ENCODE measurements at regions not wholly inside any gene's neighbourhood (a gene's known extent, or its start where the extent isn't known, plus 50 kb on each side); places are given as distances from the start of the nearest gene placed in this dataset.

- 100% methylated on average over 3 of the region's 5 CpGs for WGBS (ENCODE audit: insufficient coverage)
- no peak overlapping the region for H3K9ac ChIP-seq (ENCODE audit: insufficient read depth, low read length, poor library complexity, severe bottlenecking)
These were observed 333.7 kb downstream of the DAD1 start for GRCh38 chr14:22255017-22255950.

GRCh38 chr14:22252686-22253085, 336.3 kb downstream of the DAD1 start:
- Histone ChIP-seq H3K9me3 (replicated peaks in 1 of 2; ENCODE audit: control insufficient read depth in 1 of 2, insufficient read depth in 1 of 2, low read length in 2 of 2) (no peaks in the 10 kb centered on the region), H3K27ac (ENCODE audit: low read depth in 1 of 2, low read length in 2 of 2) (no peak overlapping the region), H3K4me1 (ENCODE audit: control insufficient read depth in 1 of 2, insufficient read depth in 2 of 2, low read length in 2 of 2) (peaks cover 5 to 6% of the 10 kb centered on the region in 2 donors), H3K4me3 (replicated peaks in 1 of 3; ENCODE audit: low read depth in 2 of 3, low read length in 3 of 3) (no peak overlapping the region), H3K9ac (ENCODE audit: insufficient read depth, low read length, poor library complexity, severe bottlenecking) (no peak overlapping the region), H2AFZ (ENCODE audit: insufficient read depth, low read depth, low read length, poor library complexity, severe bottlenecking) (peak overlapping the region; percentile 46), H3K36me3 (replicated peaks in 1 of 2; ENCODE audit: control insufficient read depth in 1 of 2, insufficient read depth in 2 of 2, low read length in 2 of 2) (no peaks in the 10 kb centered on the region), H3K79me2 (ENCODE audit: insufficient read depth, low read length) (no peaks in the 10 kb centered on the region), H4K20me1 (ENCODE audit: insufficient read depth, low read length) (no peaks in the 10 kb centered on the region), H3K4me2 (replicated peaks; ENCODE audit: extremely low read depth, low read length, poor library complexity, severe bottlenecking) (peak overlapping the region; percentile 11), H3K27me3 (ENCODE audit: control insufficient read depth in 2 of 2, insufficient read depth in 2 of 2, low read length in 2 of 2) (no peaks in the 10 kb centered on the region)
- peak overlapping the region in 1 of 2 donors; percentile 56 for H3K4me3 Mint-ChIP-seq
- no peak for TF ChIP-seq CTCF (IDR thresholded peaks at IDR 0.05)
- H3K27me3 Mint-ChIP-seq (ENCODE audit: low read depth in 3 of 3), result no peaks in the 10 kb centered on the region
- WGBS (ENCODE audit: insufficient coverage), result 0% methylated on average over 3 of the region's 4 CpGs
- peaks cover 7% of the 10 kb centered on the region for H3K4me1 Mint-ChIP-seq
- no peaks in the 10 kb centered on the region for H3K36me3 Mint-ChIP-seq
- intact Hi-C loops (cut with micrococcal nuclease), result no loop called here
- no peak for DNase-seq
- peak overlapping the region in 2 of 7 donors; percentile 2 to 10 for H3K27ac Mint-ChIP-seq
- peaks cover 0 to 2% (median 0%) of the 10 kb centered on the region in 7 donors for H3K9me3 Mint-ChIP-seq

More at GRCh38 chr14:22255017-22255950, 333.7 kb downstream of the DAD1 start:
- no peak overlapping the region for H3K4me2 ChIP-seq (replicated peaks; ENCODE audit: extremely low read depth, low read length, poor library complexity, severe bottlenecking)
- no peaks in the 10 kb centered on the region for H3K36me3 Mint-ChIP-seq
- H3K9me3 ChIP-seq (replicated peaks in 1 of 2; ENCODE audit: control insufficient read depth in 1 of 2, insufficient read depth in 1 of 2, low read length in 2 of 2), result no peaks in the 10 kb centered on the region
- no peaks in the 10 kb centered on the region for H3K79me2 ChIP-seq (ENCODE audit: insufficient read depth, low read length)
- no peaks in the 10 kb centered on the region for H3K36me3 ChIP-seq (replicated peaks in 1 of 2; ENCODE audit: control insufficient read depth in 1 of 2, insufficient read depth in 2 of 2, low read length in 2 of 2)
- H3K4me1 Mint-ChIP-seq, result peaks cover 7% of the 10 kb centered on the region
- no peaks in the 10 kb centered on the region for H3K27me3 ChIP-seq (ENCODE audit: control insufficient read depth in 2 of 2, insufficient read depth in 2 of 2, low read length in 2 of 2)
- TF ChIP-seq CTCF (IDR thresholded peaks at IDR 0.05), result no peak
- intact Hi-C loops (cut with micrococcal nuclease), result no loop called here
- no peak for DNase-seq
- H3K27ac ChIP-seq (ENCODE audit: low read depth in 1 of 2, low read length in 2 of 2), result no peak overlapping the region
- peaks cover 0 to 9% (median 3%) of the 10 kb centered on the region in 7 donors for H3K9me3 Mint-ChIP-seq
- H3K4me1 ChIP-seq (ENCODE audit: control insufficient read depth in 1 of 2, insufficient read depth in 2 of 2, low read length in 2 of 2), result peaks cover 5 to 6% of the 10 kb centered on the region in 2 donors
- H3K4me3 ChIP-seq (replicated peaks in 1 of 3; ENCODE audit: low read depth in 2 of 3, low read length in 3 of 3), result no peak overlapping the region
- no peak overlapping the region for H3K27ac Mint-ChIP-seq
- H4K20me1 ChIP-seq (ENCODE audit: insufficient read depth, low read length), result no peaks in the 10 kb centered on the region
- no peaks in the 10 kb centered on the region for H3K27me3 Mint-ChIP-seq (ENCODE audit: low read depth in 3 of 3)
- H3K4me3 Mint-ChIP-seq, result no peak overlapping the region
- no peak overlapping the region for H2AFZ ChIP-seq (ENCODE audit: insufficient read depth, low read depth, low read length, poor library complexity, severe bottlenecking)

All from CD14-positive monocyte (primary cell).